H9 (cell line): ENCODE measurements at regions not wholly inside any gene's neighbourhood (a gene's known extent, or its start where the extent isn't known, plus 50 kb on each side); places are given as distances from the start of the nearest gene placed in this dataset.

Experiments used
- DNase-seq: peaks from one replicate; pipeline ENCODE4 v3.0.0-alpha.2; 2017
- H2AFZ ChIP-seq: one replicate; pipeline ENCODE4 v1.6.1; 2013; ENCODE audit warnings: mild to moderate bottlenecking, low read length, control low read depth, moderate library complexity
- H2AK5ac ChIP-seq: 2 replicates; pipeline ENCODE4 v1.6.1; 2013; ENCODE audit warnings: low read length, control low read depth, mixed read lengths; ENCODE audit not compliant: insufficient read length
- H2BK120ac ChIP-seq: one replicate; pipeline ENCODE4 v1.6.1; 2013; ENCODE audit warnings: low read depth, mild to moderate bottlenecking, low read length, control low read depth, inconsistent platforms; ENCODE audit not compliant: poor library complexity, severe bottlenecking
- H2BK12ac ChIP-seq: 2 replicates; pipeline ENCODE4 v1.6.1; 2013; ENCODE audit warnings: low read length, control low read depth, mixed read lengths, low read depth; ENCODE audit not compliant: insufficient read length
- H2BK15ac ChIP-seq: 2 replicates; pipeline ENCODE4 v1.6.1; 2013; ENCODE audit warnings: low read depth, low read length, control low read depth
- H2BK20ac ChIP-seq: one replicate; pipeline ENCODE4 v1.6.1; 2013; ENCODE audit warnings: low read depth, mild to moderate bottlenecking, low read length, control low read depth, inconsistent platforms; ENCODE audit not compliant: poor library complexity, severe bottlenecking
- H2BK5ac ChIP-seq: 2 replicates; pipeline ENCODE4 v1.6.1; 2013; ENCODE audit warnings: low read length, control low read depth, mixed read lengths; ENCODE audit not compliant: insufficient read length
- H3K14ac ChIP-seq: 2 replicates; pipeline ENCODE4 v1.6.1; 2013; ENCODE audit warnings: low read length, control low read depth; ENCODE audit not compliant: insufficient read depth
- H3K18ac ChIP-seq: 2 replicates; pipeline ENCODE4 v1.6.1; 2013; ENCODE audit warnings: low read depth, mild to moderate bottlenecking, mixed read lengths, low read length, control low read depth; ENCODE audit not compliant: insufficient read length
- H3K23ac ChIP-seq: 2 replicates; pipeline ENCODE4 v1.6.1; 2013; ENCODE audit warnings: low read length, control low read depth, mixed read lengths, low read depth; ENCODE audit not compliant: insufficient read length
- H3K23me2 ChIP-seq: 2 replicates; pipeline ENCODE4 v1.6.1; 2013; ENCODE audit warnings: low read depth, mild to moderate bottlenecking, mixed read lengths, low read length, control low read depth; ENCODE audit not compliant: insufficient read length, poor library complexity, severe bottlenecking
- H3K27ac ChIP-seq: 2 replicates; pipeline ENCODE4 v1.5.1; 2013; ENCODE audit warnings: low read length, control low read depth, mixed read lengths, low read depth; ENCODE audit not compliant: insufficient read length
- H3K27me3 ChIP-seq: 2 replicates; pipeline ENCODE4 v1.6.1; 2013; ENCODE audit warnings: low read length, control low read depth, inconsistent platforms; ENCODE audit not compliant: insufficient read depth
- H3K4ac ChIP-seq: 2 replicates; pipeline ENCODE4 v1.6.1; 2013; ENCODE audit warnings: low read depth, mild to moderate bottlenecking, control low read depth, inconsistent platforms, low read length, moderate library complexity
- H3K4me1 ChIP-seq: 2 replicates; pipeline ENCODE4 v1.6.1; 2013; ENCODE audit warnings: low read length, control low read depth, inconsistent platforms; ENCODE audit not compliant: insufficient read depth
- H3K4me2 ChIP-seq: 2 replicates; pipeline ENCODE4 v1.6.1; 2013; ENCODE audit warnings: low read length, control low read depth, mixed read lengths; ENCODE audit not compliant: insufficient read length, insufficient read depth
- H3K56ac ChIP-seq: 2 replicates; pipeline ENCODE4 v1.6.1; 2013; ENCODE audit warnings: low read depth, mild to moderate bottlenecking, mixed read lengths, low read length, control low read depth; ENCODE audit not compliant: insufficient read length
- H3K79me1 ChIP-seq: 2 replicates; pipeline ENCODE4 v1.6.1; 2013; ENCODE audit warnings: low read depth, mild to moderate bottlenecking, moderate library complexity, low read length, control low read depth, inconsistent platforms; ENCODE audit not compliant: insufficient read depth, poor library complexity, severe bottlenecking
- H3K79me2 ChIP-seq: 2 replicates; pipeline ENCODE4 v1.6.1; 2013; ENCODE audit warnings: low read length, control low read depth, inconsistent platforms; ENCODE audit not compliant: insufficient read depth
- H3K9ac ChIP-seq: 2 replicates; pipeline ENCODE4 v1.6.1; 2013; ENCODE audit warnings: low read length, control low read depth, mixed read lengths; ENCODE audit not compliant: insufficient read length; ENCODE audit errors: extremely low read depth
- H3K9me3 ChIP-seq: one replicate; pipeline ENCODE4 v1.6.1; 2013; ENCODE audit warnings: low read depth, low read length, inconsistent platforms; ENCODE audit not compliant: control insufficient read depth
- H3T11ph ChIP-seq: one replicate; pipeline ENCODE4 v1.6.1; 2013; ENCODE audit warnings: mild to moderate bottlenecking, low read length, control low read depth, inconsistent platforms
- H4K20me1 ChIP-seq: one replicate; pipeline ENCODE4 v1.6.1; 2013; ENCODE audit not compliant: control insufficient read depth, insufficient read length, insufficient read depth
- H4K5ac ChIP-seq: 2 replicates; pipeline ENCODE4 v1.6.1; 2013; ENCODE audit warnings: low read depth, mild to moderate bottlenecking, mixed read lengths, low read length, control low read depth; ENCODE audit not compliant: insufficient read length
- H4K8ac ChIP-seq: replicated peaks from 2 replicates; pipeline ENCODE4 v1.6.1; 2013; ENCODE audit warnings: low read length, control low read depth, mixed read lengths, low read depth; ENCODE audit not compliant: insufficient read length
- H4K91ac ChIP-seq: 2 replicates; pipeline ENCODE4 v1.6.1; 2013; ENCODE audit warnings: low read depth, mild to moderate bottlenecking, moderate library complexity, mixed read lengths, low read length, control low read depth; ENCODE audit not compliant: insufficient read length
- H3K27ac Mint-ChIP-seq, 3 experiments: 2 replicates in 2 of 3; 3 replicates in 1 of 3; pipeline ENCODE4 v1.8.0; 2020 to 2021; ENCODE audit warnings: mixed read lengths in 3 of 3, mild to moderate bottlenecking in 1 of 3, moderate library complexity in 1 of 3
- H3K27me3 Mint-ChIP-seq: 2 replicates; pipeline ENCODE4 v1.8.0; 2021; ENCODE audit warnings: low read depth, mild to moderate bottlenecking, moderate library complexity, mixed read lengths
- H3K36me3 Mint-ChIP-seq, 3 experiments: 2 replicates in 2 of 3; 3 replicates in 1 of 3; pipeline ENCODE4 v1.8.0; 2020 to 2021; ENCODE audit warnings: low read depth in 3 of 3, mixed read lengths in 3 of 3; ENCODE audit not compliant: insufficient read depth in 1 of 3
- H3K4me1 Mint-ChIP-seq, 2 experiments: 2 replicates each; pipeline ENCODE4 v1.8.0; 2020; ENCODE audit warnings: mixed read lengths in 2 of 2
- H3K4me3 Mint-ChIP-seq, 2 experiments: 2 replicates in 1 of 2; 3 replicates in 1 of 2; pipeline ENCODE4 v1.8.0; 2020 to 2021; ENCODE audit warnings: mild to moderate bottlenecking in 2 of 2, mixed read lengths in 2 of 2, moderate library complexity in 1 of 2
- H3K9me3 Mint-ChIP-seq, 2 experiments: 2 replicates in 1 of 2; 3 replicates in 1 of 2; pipeline ENCODE4 v1.8.0; 2020; ENCODE audit warnings: mild to moderate bottlenecking in 2 of 2, mixed read lengths in 2 of 2, moderate library complexity in 1 of 2
- CTCF ChIP-seq: fragments of 200-600 bp; sonication (generic); conservative IDR thresholded peaks from 3 replicates; pipeline ENCODE4 v1.8.0; 2021; ENCODE audit warnings: antibody characterized with exemption, mild to moderate bottlenecking
- WGBS: extraction: QIAGEN DNeasy Blood & Tissue Kit; methylation state at CpG from one replicate; pipeline ENCODE4 v1.1.7; 2013; ENCODE audit warnings: missing lambda C conversion rate, low lambda C conversion rate, mixed read lengths; ENCODE audit not compliant: insufficient read length; ENCODE audit errors: extremely low coverage; 5-methylcytosine and 5-hydroxymethylcytosine counted together

DNA sequence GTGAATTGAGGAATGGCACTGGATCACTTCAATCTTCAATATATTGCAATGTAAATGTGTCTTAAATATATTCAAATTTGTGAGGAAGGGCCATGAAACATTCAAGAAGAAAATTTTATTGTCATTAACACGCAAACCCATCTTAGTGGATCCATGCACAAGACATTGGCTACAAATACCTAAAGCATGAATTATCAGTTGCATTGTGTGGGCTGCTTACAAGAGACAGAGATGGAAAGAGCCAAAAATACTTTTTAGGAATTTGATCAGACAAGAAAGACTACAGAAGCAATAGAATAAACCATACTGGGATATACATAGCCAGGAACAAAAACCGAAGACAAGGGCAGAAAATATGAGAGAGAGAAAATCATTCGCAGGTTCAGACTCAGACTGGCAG, 616.2 kb upstream of the GRIA3 start:
- Histone ChIP-seq H3K4me1 (no peaks in the 10 kb centered on the region), H3K14ac (no peak overlapping the region), H3K9ac (no peak overlapping the region), H4K8ac (no peak overlapping the region), H4K91ac (no peak overlapping the region), H3T11ph (no peak overlapping the region), H2BK5ac (no peak overlapping the region), H3K79me2 (no peaks in the 10 kb centered on the region), H4K5ac (no peak overlapping the region), H3K56ac (no peak overlapping the region), H3K27me3 (no peaks in the 10 kb centered on the region), H2AK5ac (no peak overlapping the region), H2BK12ac (no peak overlapping the region), H2BK20ac (no peak overlapping the region), H3K4ac (no peak overlapping the region), H3K4me2 (no peak overlapping the region), H3K27ac (no peak overlapping the region), H4K20me1 (no peaks in the 10 kb centered on the region), H3K9me3 (peaks cover 19% of the 10 kb centered on the region), H2BK120ac (no peak overlapping the region), H2BK15ac (no peak overlapping the region), H3K23me2 (no peaks in the 10 kb centered on the region), H3K79me1 (no peaks in the 10 kb centered on the region), H3K18ac (no peak overlapping the region), H2AFZ (no peak overlapping the region), H3K23ac (no peak overlapping the region)
- Mint-ChIP-seq H3K27ac (no peak overlapping the region), H3K4me3 (no peak overlapping the region), H3K4me1 (no peaks in the 10 kb centered on the region), H3K36me3 (peaks cover 4 to 8% (median 6%) of the 10 kb centered on the region in 3 experiments; a peak in 6 of 7 replicates), H3K9me3 (peaks cover 25 to 68% of the 10 kb centered on the region in 2 experiments), H3K27me3 (no peaks in the 10 kb centered on the region)
- no CpG with 5 or more reads among the region's 3 CpGs for WGBS
- TF ChIP-seq CTCF, result no peak
- DNase-seq, result no peak
